ENCODE measurements at regions not wholly inside any gene's neighbourhood (a gene's known extent, or its start where the extent isn't known, plus 50 kb on each side); places are given as distances from the start of the nearest gene placed in this dataset.

- DNase-seq (ENCODE audit: low spot score), result no peak
- Histone ChIP-seq H3K27me3 (replicated peaks; ENCODE audit: insufficient read depth) (no peaks in the 10 kb centered on the region), H3K36me3 (no peaks in the 10 kb centered on the region), H3K9me3 (no peaks in the 10 kb centered on the region), H3K4me3 (no peak overlapping the region), H3K27ac (no peak overlapping the region), H3K4me1 (replicated peaks) (no peaks in the 10 kb centered on the region)
- intact Hi-C loops (cut with DNase I), result no loop called here
- TF ChIP-seq POLR2AphosphoS5 (IDR thresholded peaks at IDR 0.05) (no peak), POLR2A (IDR thresholded peaks at IDR 0.05) (no peak), CTCF (IDR thresholded peaks at IDR 0.05) (no peak)
- WGBS, result 100% methylated on average over 2 of the region's 2 CpGs
Measured at GRCh38 chr12:77601069-77601468, 229.6 kb upstream of the NAV3 start.

- Histone ChIP-seq H3K27me3 (replicated peaks; ENCODE audit: insufficient read depth) (no peaks in the 10 kb centered on the region), H3K4me1 (replicated peaks) (no peaks in the 10 kb centered on the region), H3K27ac (no peak overlapping the region), H3K9me3 (no peaks in the 10 kb centered on the region), H3K4me3 (no peak overlapping the region), H3K36me3 (no peaks in the 10 kb centered on the region)
- WGBS, result 69% methylated on average over 1 of the region's 1 CpG
- intact Hi-C loops (cut with DNase I), result no loop called here
- no peak for TF ChIP-seq POLR2A (IDR thresholded peaks at IDR 0.05)
- TF ChIP-seq POLR2AphosphoS5 (IDR thresholded peaks at IDR 0.05), result no peak
- no peak for TF ChIP-seq CTCF (IDR thresholded peaks at IDR 0.05)
- DNase-seq (ENCODE audit: low spot score), result no peak
Measured at GRCh38 chr12:77600468-77600843, 230.2 kb upstream of the NAV3 start.

GRCh38 chr12:77599782-77600467 is 230.8 kb upstream of the NAV3 start:
- no peaks in the 10 kb centered on the region for H3K4me1 ChIP-seq (replicated peaks)
- H3K9me3 ChIP-seq, result no peaks in the 10 kb centered on the region
- no peak overlapping the region for H3K27ac ChIP-seq
- no peak for DNase-seq (ENCODE audit: low spot score)
- TF ChIP-seq POLR2AphosphoS5 (IDR thresholded peaks at IDR 0.05), result no peak
- TF ChIP-seq CTCF (IDR thresholded peaks at IDR 0.05), result no peak
- no peak for TF ChIP-seq POLR2A (IDR thresholded peaks at IDR 0.05)
- H3K4me3 ChIP-seq, result no peak overlapping the region
- intact Hi-C loops (cut with DNase I), result no loop called here
- no peaks in the 10 kb centered on the region for H3K27me3 ChIP-seq (replicated peaks; ENCODE audit: insufficient read depth)
- H3K36me3 ChIP-seq, result no peaks in the 10 kb centered on the region

GRCh38 chr12:77594366-77594765 is 236.3 kb upstream of the NAV3 start:
- Histone ChIP-seq H3K36me3 (no peaks in the 10 kb centered on the region), H3K27ac (no peak overlapping the region), H3K4me3 (no peak overlapping the region), H3K9me3 (no peaks in the 10 kb centered on the region), H3K4me1 (replicated peaks) (no peaks in the 10 kb centered on the region), H3K27me3 (replicated peaks; ENCODE audit: insufficient read depth) (no peaks in the 10 kb centered on the region)
- DNase-seq (ENCODE audit: low spot score), result no peak
- TF ChIP-seq CTCF (IDR thresholded peaks at IDR 0.05) (no peak), POLR2AphosphoS5 (IDR thresholded peaks at IDR 0.05) (no peak), POLR2A (IDR thresholded peaks at IDR 0.05) (no peak)
- intact Hi-C loops (cut with DNase I), result no loop called here
- WGBS, result 91% methylated on average over 3 of the region's 3 CpGs

- TF ChIP-seq POLR2A (IDR thresholded peaks at IDR 0.05) (no peak), POLR2AphosphoS5 (IDR thresholded peaks at IDR 0.05) (no peak), CTCF (IDR thresholded peaks at IDR 0.05) (no peak)
- no peaks in the 10 kb centered on the region for H3K36me3 ChIP-seq
- H3K9me3 ChIP-seq, result no peaks in the 10 kb centered on the region
- no peaks in the 10 kb centered on the region for H3K4me1 ChIP-seq (replicated peaks)
- H3K4me3 ChIP-seq, result no peak overlapping the region
- no peak overlapping the region for H3K27ac ChIP-seq
- H3K27me3 ChIP-seq (replicated peaks; ENCODE audit: insufficient read depth), result no peaks in the 10 kb centered on the region
- intact Hi-C loops (cut with DNase I), result no loop called here
- WGBS, result 77% methylated on average over 2 of the region's 2 CpGs
- no peak for DNase-seq (ENCODE audit: low spot score)
Measured at GRCh38 chr12:77592836-77593235, 237.9 kb upstream of the NAV3 start.
